ENCODE measurements at regions not wholly inside any gene's neighbourhood (a gene's known extent, or its start where the extent isn't known, plus 50 kb on each side); places are given as distances from the start of the nearest gene placed in this dataset.

GRCh38 chr16:9422762-9423513, 331.5 kb downstream of the HAPSTR1 start:
- TF ChIP-seq CTCF (IDR thresholded peaks at IDR 0.05) (no peak), POLR2A (IDR thresholded peaks at IDR 0.05) (no peak)
